GM21526 (cell line): ENCODE measurements at regions not wholly inside any gene's neighbourhood (a gene's known extent, or its start where the extent isn't known, plus 50 kb on each side); places are given as distances from the start of the nearest gene placed in this dataset.

ENCODE experiments used
- ATAC-seq: cut with Tn5 transposase; IDR thresholded peaks from one replicate; pipeline ENCODE4 v1.9.1; 2021; ENCODE audit warnings: moderate library complexity; ENCODE audit not compliant: unreplicated experiment, low FRiP score

DNA sequence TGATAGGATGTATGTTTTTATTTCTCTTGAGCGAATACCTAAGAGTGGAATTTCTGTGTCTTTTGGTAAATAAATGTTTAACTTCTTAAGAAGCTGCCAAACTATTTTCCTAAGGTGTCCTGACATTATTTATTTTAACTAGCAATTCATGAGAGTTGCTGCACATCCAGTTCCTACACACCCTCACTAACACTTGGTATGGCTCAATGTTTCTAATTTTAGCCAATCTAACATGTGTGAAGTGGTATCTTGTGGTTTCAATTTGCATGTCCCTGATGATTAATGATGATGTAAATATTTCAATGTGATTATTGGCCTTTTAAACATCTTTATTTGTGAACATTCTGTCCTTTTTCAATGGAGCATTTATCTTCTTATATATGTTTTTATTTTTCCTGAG, 2095.5 kb upstream of the C9orf72 start:
- no peak for ATAC-seq

DNA sequence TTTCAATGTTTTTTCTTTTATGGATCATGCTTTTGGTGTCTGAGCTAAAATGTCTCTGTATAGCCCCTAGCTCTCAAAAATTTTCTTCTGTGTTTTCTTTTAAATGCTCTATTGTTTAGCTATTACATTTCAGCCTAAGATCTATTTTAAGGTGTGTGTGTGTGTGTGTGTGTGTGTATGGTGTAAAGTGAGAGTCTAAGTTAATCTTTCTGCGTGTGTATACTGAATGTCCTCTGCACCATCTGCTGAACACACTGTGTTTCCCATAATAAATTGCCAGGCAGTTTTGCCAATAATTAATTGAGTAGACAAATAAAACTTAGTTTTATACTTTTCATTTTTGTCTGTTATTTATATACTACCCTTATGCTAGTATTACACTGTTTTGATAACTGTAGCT, 2096.3 kb upstream of the C9orf72 start:
- ATAC-seq = no peak

DNA sequence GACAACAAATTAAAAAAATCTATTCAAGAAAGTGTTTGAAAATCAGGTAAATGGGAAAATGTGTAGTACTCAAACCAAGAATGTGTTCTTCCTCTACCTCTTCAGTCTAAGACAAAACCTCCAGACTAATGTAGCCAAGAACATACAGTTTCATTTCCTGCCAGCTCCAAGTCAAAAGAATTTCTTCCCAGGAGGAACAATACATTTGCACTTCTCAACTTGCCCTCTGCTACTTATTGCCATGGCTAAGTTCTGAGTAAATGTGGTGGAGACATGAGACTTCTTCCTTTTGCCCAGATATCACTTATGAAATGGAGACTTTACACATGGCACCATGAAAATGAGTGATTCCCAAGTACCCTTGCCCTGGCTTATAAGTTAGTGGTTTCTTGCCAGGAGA, 2112.2 kb upstream of the C9orf72 start:
- no peak for ATAC-seq

DNA sequence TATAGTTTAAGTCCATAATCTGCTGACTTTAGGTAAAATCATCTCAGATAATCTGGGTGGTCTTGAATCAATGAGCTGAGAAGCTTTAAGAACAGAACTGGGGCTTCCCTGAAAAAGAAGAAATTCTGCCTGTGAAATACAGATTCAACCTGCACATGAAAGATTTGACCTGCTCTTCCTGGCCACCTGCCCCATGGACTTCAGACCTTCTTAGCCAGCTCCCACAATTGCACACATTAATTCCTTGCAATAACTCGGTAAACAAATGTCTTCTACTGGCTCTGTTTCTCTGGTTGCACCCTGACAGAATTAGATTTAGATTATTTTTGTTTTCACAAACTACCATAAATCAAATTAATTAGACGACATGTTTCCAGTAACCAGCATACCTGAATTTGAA, 2117.9 kb upstream of the C9orf72 start:
- no peak for ATAC-seq

DNA sequence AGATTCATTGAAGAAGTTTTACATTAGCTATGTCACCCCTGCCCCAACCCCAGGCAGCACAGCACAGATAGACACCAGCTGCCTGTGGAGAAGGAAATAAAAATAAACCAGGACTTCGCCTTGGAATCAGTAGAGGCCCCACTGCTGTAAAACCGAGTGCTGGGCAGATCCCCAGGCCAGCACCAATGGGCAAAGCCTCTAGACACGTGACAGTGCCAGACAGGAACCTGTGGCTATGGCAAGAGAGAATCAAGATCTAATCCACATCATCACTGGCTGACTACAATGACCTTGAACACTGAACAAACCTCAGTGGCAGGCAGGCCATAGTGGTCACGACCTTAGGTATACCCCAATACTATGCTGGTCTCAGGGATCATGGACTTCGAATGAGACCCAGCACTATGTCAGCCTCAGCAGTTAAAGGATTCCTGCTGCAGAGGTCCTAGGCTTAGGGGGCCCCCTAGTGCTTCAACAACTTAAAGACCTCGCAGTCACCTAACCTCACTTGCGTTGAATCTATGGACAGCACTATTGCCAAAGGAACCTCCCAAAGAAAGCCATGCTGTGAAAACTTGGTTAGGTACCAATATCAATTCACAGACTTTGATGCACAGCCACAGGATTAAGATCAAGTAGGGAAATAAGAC, 2118.6 kb upstream of the C9orf72 start:
- no peak for ATAC-seq

DNA sequence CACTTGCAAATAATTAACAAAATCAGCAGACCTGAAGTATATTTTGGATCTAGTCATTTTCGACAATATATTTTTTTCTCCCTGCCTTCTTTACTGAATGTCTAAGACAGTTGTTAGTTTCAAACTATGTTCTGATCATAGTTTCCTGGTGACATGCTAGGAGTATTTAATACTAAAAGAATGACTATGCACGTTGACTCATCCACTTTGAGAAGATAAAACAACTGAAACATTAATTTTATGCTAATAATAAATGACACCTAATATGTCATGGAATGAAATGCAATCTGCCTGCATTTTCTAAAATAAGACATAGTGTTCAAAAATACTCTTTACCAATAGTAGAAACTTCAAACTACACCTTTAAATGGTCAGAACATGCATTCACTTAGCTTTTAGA, 2123.7 kb upstream of the C9orf72 start:
- ATAC-seq = no peak

DNA sequence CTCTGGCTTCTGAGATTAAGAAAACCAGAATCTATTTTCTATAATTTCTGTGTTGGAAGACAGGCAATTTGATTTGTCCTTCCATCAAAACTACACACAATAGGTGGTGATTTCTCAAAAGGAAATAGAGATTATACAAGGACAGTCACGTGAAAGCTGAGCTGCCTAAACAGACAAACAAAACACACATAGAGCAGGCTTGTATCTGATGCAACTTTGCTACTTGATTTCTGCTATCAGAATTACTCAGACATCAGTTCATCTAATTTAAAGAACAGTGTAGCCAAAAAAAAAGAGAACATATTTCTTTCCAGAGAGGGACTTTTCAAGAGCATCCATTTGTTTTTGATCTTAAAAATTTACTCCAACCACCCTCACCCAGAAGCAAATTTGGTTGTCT, 2128.3 kb upstream of the C9orf72 start:
- no peak for ATAC-seq

DNA sequence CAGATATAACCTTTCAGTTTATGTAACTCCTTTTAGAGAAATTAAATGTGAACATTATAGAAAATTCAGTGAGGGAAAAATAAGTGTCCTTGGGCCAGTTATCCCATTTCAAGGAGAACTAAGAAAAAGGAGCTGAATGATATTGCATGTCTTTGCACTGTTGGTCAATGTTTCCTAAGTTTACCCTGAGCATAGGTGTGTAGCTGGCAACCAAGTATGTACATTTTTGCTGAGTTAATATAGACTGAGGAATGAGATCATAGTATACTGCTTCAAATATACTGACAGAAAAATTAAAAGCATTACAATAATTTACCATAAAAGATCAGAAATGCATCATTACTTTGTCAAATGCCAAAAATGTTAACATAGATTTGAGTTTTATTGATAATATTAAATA, 2128.7 kb upstream of the C9orf72 start:
- no peak for ATAC-seq

DNA sequence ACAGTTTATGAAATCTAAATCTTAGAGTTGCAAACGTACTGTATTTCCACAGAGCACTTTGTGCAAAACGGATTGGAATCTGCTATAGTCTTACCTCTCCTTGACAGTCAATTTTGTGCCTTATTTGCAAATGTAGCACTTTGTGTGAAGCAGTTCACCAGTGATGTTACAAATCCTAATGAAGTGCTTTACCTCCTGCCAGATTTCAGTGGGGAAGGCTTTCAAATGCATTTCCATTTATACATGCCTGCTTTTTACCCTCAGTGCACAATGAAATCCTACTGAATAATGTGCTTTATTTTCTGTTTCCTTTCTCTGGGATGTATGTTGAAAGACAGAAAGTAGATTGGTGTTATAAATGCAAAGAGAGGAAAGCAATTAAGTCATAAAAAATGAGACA, 2141.6 kb upstream of the C9orf72 start:
- ATAC-seq = no peak

DNA sequence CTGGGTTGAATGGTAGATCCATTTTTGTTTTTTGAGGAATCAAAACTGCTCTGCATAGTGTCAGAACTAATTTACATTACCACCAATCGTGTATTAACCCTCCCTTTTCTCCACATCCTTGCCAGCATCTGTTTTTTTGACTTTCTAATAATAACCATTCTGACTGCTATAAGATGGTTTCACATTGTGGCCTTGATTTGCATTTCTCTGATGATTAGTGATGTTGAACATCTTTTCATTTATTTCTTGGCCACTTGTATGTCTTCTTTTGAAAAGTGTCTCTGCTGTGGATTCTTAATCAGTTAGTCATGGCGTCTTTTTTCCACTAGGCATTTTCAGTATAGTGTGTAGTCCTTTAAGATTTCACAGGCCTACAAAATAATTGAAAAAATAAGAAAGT, 2144.3 kb upstream of the C9orf72 start:
- ATAC-seq = no peak

DNA sequence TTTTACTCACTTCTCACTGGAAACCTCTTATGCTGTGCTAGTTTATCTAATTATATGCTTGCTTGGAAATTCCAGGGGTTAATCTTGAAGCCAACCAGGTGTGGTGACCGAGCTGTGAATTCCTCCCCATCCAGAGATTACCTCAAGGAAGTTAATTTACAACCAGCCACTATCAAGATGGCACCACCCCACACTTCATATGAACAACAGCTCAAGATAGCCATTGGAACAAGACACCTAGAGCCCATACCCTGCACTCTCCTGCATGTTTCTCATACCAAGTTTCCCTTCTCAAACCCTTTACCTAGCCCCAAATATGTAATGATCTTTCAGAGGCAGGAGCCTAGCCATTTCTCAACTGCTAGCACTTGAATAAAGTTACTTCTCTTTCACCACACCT, 2156.9 kb upstream of the C9orf72 start:
- no peak for ATAC-seq

DNA sequence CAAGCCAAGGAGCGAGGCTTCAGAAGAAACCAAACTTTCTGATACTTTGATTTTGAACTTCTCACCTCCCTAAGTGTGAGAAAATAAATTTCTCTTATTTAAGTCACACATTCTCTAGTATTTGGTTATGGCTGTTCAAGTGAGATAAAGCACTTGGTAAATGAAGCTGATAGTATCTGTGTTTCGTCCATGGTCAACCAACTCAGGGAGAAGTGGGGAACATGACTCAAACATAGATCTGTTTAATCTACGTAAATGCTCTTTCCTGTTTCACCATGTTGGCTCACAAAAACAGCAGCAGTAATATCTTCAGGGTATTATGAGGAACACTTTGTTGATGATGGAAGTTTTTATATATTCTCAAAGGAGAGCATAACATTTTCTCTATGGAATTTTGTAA, 2167.2 kb upstream of the C9orf72 start:
- ATAC-seq = no peak

DNA sequence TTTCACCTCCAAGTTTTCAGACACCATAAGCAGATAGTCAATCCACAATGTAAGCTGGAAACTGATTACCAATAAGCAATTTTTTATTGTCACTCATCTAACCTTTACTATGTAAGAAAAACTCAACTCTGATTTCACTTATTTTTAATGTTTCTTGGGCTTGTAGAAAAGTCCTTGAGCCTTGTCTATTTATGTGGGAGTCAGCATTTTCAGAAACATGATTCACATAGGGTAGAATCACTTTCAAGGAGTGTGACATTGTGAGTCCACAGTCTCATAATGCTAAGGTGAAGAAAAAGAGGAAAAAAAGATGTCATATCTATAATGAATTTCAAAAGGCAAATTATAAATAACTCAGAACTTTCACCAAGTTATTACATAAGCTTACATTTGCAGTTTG, 2167.9 kb upstream of the C9orf72 start:
- ATAC-seq = no peak

DNA sequence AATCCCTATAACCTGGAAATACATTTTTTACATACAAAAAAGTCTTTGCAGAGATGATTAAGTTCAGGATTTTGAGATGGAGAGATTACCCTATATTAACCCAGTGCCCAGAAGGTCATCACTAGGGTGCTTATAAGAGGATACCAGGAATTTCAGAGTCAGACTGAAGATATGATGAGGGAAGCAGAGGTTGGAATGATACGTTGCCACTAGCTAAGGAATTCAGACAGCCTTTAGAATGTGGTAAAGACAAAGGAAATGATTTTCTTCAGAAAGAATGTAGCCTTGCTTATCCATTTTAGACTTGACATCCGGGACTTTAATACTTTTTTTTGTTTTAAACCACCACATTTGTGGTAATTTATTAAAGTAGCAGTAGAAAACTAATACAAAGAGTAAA, 2176.8 kb upstream of the C9orf72 start:
- ATAC-seq = no peak

DNA sequence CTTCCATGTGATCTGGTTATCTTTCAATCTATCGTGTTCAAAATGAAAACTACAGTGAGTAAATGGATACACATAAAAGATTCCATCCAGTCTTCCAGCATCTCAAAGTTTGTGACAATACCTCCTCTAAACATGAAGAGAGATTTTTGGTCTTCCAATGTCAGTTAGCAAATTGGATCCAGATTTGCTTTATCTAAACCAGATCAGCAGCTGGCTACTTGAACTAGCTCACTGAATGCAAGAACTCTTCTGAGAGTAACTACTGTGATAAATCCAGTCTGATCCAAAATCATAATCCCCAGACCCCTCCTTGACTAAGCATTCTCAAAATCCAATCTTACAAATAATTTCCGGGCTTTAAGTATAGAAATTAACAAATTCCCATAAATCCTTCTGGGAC, 2177.9 kb upstream of the C9orf72 start:
- ATAC-seq = no peak

DNA sequence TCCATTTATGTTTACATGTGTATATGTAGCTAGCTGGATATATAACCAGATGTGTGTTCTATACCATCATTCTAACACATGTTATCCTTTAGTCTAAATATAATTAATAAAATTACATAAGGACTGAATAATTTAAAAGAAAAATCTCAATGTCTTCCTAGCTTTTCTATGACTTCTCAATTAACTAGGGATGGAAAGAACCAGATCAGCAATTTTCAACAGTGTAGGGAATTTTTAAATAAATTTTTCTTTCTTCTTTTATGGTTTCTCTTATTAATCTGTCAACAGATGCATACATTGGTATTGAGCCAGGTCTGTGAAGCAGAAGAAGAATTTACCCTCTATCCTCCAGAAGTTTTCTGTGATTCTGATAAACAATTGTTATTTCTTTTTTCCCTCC, 2180.4 kb upstream of the C9orf72 start:
- ATAC-seq = no peak

DNA sequence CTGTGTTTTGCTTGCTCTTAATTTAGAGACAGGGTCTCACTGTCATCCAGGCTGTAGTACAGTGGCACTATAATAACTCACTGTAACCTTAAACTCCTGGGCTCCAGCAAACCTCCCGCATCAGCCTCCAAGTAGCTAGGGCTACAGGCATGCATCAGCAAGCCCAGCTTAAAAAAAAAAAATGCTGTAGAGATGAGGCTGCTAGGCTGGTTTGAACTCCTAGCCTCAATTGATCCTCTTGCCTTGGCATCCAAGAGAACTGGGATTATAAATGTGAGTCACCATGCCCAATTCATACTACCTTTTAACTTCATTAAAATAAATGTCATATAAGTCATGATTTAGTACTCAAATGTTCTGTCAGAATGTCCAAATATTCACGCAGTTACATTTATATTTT, 2195.7 kb upstream of the C9orf72 start:
- ATAC-seq = no peak

DNA sequence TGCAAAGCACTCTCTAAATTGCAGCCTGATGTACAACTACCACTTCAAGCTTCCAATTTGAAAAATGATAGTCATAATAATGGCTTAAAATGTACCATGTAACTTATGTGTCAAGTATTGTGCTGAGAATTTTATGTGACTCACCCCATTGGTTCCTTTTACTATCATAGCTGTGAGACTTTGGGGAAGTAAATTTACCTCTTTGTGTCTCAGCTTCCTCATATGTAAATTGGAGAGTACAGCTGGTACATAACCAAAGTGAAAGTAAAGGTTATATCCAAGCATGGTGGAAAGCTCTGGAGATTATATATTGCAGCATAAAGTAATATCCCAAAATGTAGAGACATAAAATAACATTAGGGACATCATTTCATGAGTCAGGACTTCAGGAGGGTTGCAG, 2200.4 kb upstream of the C9orf72 start:
- no peak for ATAC-seq

DNA sequence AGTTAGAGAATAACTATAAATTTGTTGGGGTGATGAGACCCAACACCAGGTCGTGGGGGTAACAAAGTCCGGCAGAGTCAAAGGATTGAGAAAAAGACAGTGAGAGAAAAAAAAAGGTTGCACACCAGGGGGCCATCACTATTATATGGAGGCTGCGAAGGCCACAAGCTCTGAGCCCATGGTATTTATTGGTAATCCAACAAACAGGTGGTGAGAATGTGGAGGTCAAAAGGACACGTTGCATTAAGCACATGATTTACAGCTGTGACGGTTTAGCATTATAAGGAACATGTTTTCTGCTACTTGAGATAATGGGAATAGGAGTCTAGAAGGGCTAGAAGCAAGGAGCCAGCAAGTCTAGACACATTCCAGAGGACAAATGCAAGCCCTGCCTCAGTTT, 2202.2 kb upstream of the C9orf72 start:
- no peak for ATAC-seq

DNA sequence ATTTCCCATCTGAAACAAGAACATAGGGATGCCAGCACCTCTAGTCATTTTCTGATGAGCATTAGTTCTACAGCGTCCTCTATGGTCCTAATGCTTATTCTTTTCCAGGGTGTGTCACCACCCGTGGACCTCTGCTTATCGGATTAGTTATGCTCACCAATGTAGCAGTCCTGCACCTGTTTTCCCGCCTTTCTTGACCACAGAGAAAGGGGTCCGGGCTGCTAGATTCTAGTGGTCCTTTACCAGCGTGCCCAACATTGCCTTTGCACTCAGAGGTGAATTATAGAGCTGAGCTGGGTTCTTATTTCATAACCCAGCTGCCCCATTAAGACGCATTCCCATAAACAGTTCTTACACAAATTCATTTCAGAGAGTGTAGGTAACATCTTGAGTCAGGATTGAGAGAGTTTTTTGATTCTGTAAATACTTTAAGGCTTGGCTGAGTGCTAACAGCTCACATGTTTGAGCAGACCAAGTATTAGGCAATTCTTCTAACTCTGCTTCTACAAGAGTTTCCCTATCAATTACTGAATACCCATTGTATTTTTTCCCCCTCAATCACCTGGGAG, 2205.1 kb upstream of the C9orf72 start:
- ATAC-seq = no peak

DNA sequence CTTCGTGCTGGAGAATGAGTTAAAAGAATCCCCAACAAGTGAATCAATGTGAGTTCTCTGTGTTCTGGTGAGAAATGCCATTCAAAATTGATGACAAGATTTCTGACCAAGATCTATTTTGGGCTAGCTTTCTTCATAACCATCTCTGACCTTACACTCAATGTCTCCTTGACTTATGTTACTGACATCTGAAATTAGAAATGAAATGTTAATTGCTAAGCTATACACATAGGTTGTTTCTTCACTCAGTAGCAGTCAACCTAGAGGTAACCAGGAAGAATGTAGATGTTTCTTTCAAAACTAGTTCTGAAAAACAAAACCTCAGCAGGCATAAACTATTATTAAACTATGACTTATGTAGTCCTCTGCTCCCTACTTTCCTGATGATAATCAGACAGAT, 2220.7 kb upstream of the C9orf72 start:
- no peak for ATAC-seq

DNA sequence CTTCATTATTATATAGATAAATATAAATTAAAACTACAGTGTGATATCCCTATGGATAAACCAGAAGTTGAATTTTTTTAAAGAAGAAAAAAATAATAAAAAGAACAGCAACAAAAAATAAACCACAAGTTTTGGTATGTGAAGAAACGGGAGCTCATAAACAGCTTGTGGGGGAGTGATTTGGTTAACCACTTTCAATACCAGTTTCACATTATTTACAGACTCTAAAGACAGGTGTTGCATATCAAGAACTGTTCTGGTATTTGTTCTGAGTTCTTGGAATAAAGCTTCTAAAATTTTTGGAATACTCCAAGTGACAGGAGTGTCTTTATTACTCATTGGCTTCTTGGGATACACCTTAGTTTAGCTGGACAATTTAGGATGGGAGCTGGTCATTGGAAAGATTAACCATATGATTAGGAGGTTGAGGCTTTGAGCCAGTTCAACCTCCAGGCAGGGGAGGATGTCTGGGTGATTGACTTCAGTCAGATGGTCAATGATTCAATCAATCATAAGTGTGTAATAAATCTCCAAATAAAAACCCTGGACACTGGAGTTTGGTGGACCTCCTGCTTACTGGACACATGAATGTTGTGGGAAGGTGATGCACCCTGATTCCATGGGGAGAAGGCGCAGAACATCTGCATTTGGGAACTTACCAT, 2223.1 kb upstream of the C9orf72 start:
- peak; percentile 78 for ATAC-seq
